Endodermal cell (in vitro differentiated cells): ENCODE measurements at regions not wholly inside any gene's neighbourhood (a gene's known extent, or its start where the extent isn't known, plus 50 kb on each side); places are given as distances from the start of the nearest gene placed in this dataset.

Experiments
- DNase-seq: peaks from one replicate; pipeline ENCODE4 v3.0.0-alpha.2; 2017
- H3K27ac ChIP-seq: 2 replicates; pipeline ENCODE4 v1.5.1; 2013; ENCODE audit warnings: mild to moderate bottlenecking, low read depth, low read length, moderate library complexity
- H3K27me3 ChIP-seq: 2 replicates; pipeline ENCODE4 v1.6.1; 2013; ENCODE audit warnings: mild to moderate bottlenecking, low read length, moderate library complexity; ENCODE audit not compliant: insufficient read depth, control insufficient read depth, poor library complexity, severe bottlenecking
- H3K36me3 ChIP-seq: 2 replicates; pipeline ENCODE4 v1.7.0; 2013; ENCODE audit warnings: mild to moderate bottlenecking, low read length, moderate library complexity; ENCODE audit not compliant: control insufficient read depth, insufficient read depth
- H3K4me1 ChIP-seq: one replicate; pipeline ENCODE4 v1.7.0; 2013; ENCODE audit warnings: low read length; ENCODE audit not compliant: control insufficient read depth, insufficient read depth
- H3K4me3 ChIP-seq: 2 replicates; pipeline ENCODE4 v1.5.1; 2013; ENCODE audit warnings: mild to moderate bottlenecking, low read length, moderate library complexity
- H3K9ac ChIP-seq: 2 replicates; pipeline ENCODE4 v1.6.1; 2013; ENCODE audit warnings: mild to moderate bottlenecking, low read length, moderate library complexity; ENCODE audit not compliant: poor library complexity, severe bottlenecking; ENCODE audit errors: extremely low read depth
- H3K9me3 ChIP-seq: 2 replicates; pipeline ENCODE4 v1.6.1; 2013; ENCODE audit warnings: mild to moderate bottlenecking, low read length, moderate library complexity; ENCODE audit not compliant: control insufficient read depth
- H3K27ac Mint-ChIP-seq: 2 replicates; pipeline ENCODE4 v1.8.0; 2020; ENCODE audit warnings: mixed read lengths
- H3K27me3 Mint-ChIP-seq: 2 replicates; pipeline ENCODE4 v1.8.0; 2021; ENCODE audit warnings: mild to moderate bottlenecking, mixed read lengths; ENCODE audit not compliant: insufficient read depth
- H3K36me3 Mint-ChIP-seq: 2 replicates; pipeline ENCODE4 v1.8.0; 2020; ENCODE audit warnings: low read depth, mixed read lengths
- H3K4me1 Mint-ChIP-seq: 2 replicates; pipeline ENCODE4 v1.8.0; 2020; ENCODE audit warnings: mixed read lengths
- H3K4me3 Mint-ChIP-seq: 2 replicates; pipeline ENCODE4 v1.8.0; 2020; ENCODE audit warnings: mild to moderate bottlenecking, moderate library complexity, mixed read lengths
- H3K9me3 Mint-ChIP-seq: 2 replicates; pipeline ENCODE4 v1.8.0; 2020; ENCODE audit warnings: mild to moderate bottlenecking, mixed read lengths
- CTCF ChIP-seq: fragments of 200-600 bp; sonication (generic); conservative IDR thresholded peaks from 2 replicates; pipeline ENCODE4 v1.5.0; 2021; ENCODE audit warnings: antibody characterized with exemption, mild to moderate bottlenecking
- WGBS, 2 experiments: methylation state at CpG; one replicate each; pipeline versions ENCODE4 v1.1.5 to v1.1.7; 2013; ENCODE audit warnings: missing lambda C conversion rate in 2 of 2, mixed read lengths in 1 of 2; ENCODE audit not compliant: insufficient coverage in 1 of 2, insufficient read length in 1 of 2; 5-methylcytosine and 5-hydroxymethylcytosine counted together

GRCh38 chr4:123114084-123114914 is 191.9 kb upstream of the NUDT6 start:
- H3K4me1 ChIP-seq = no peaks in the 10 kb centered on the region
- H3K27me3 Mint-ChIP-seq = no peaks in the 10 kb centered on the region
- WGBS, 2 experiments = 93% methylated on average over 3 to 9 of the region's 9 CpGs

GRCh38 chr4:123114915-123115756 is 192.7 kb upstream of the NUDT6 start:
- Mint-ChIP-seq H3K9me3 (no peaks in the 10 kb centered on the region), H3K4me1 (peaks cover 2% of the 10 kb centered on the region), H3K4me3 (no peak overlapping the region), H3K27me3 (no peaks in the 10 kb centered on the region), H3K36me3 (no peaks in the 10 kb centered on the region), H3K27ac (no peak overlapping the region)
- WGBS, 2 experiments = 96 to 97% methylated on average over 22 to 39 of the region's 39 CpGs
- no peaks in the 10 kb centered on the region for H3K9me3 ChIP-seq
- no peaks in the 10 kb centered on the region for H3K4me1 ChIP-seq
- no peak overlapping the region for H3K27ac ChIP-seq
- H3K27me3 ChIP-seq = no peaks in the 10 kb centered on the region
- peak; percentile 50 for TF ChIP-seq CTCF
- H3K36me3 ChIP-seq = no peaks in the 10 kb centered on the region
- H3K9ac ChIP-seq = no peak overlapping the region
- H3K4me3 ChIP-seq = no peak overlapping the region
- peak; percentile 59 for DNase-seq

More at GRCh38 chr4:123114084-123114914, 191.9 kb upstream of the NUDT6 start:
- no peaks in the 10 kb centered on the region for H3K36me3 ChIP-seq
- no peak overlapping the region for H3K9ac ChIP-seq
- TF ChIP-seq CTCF = no peak
- H3K9me3 ChIP-seq = no peaks in the 10 kb centered on the region
- no peak for DNase-seq
- no peak overlapping the region for H3K27ac ChIP-seq
- no peak overlapping the region for H3K4me3 ChIP-seq
- H3K27me3 ChIP-seq = no peaks in the 10 kb centered on the region
- H3K4me3 Mint-ChIP-seq = no peak overlapping the region
- no peaks in the 10 kb centered on the region for H3K36me3 Mint-ChIP-seq
- H3K27ac Mint-ChIP-seq = no peak overlapping the region
- no peaks in the 10 kb centered on the region for H3K9me3 Mint-ChIP-seq
- H3K4me1 Mint-ChIP-seq = peaks cover 2% of the 10 kb centered on the region

GRCh38 chr4:123116412-123116811 is 194.0 kb upstream of the NUDT6 start:
- Histone ChIP-seq H3K36me3 (no peaks in the 10 kb centered on the region), H3K4me1 (no peaks in the 10 kb centered on the region), H3K27ac (no peak overlapping the region), H3K4me3 (no peak overlapping the region), H3K27me3 (no peaks in the 10 kb centered on the region), H3K9me3 (no peaks in the 10 kb centered on the region), H3K9ac (no peak overlapping the region)
- Mint-ChIP-seq H3K9me3 (no peaks in the 10 kb centered on the region), H3K36me3 (no peaks in the 10 kb centered on the region), H3K4me3 (no peak overlapping the region), H3K27ac (no peak overlapping the region), H3K4me1 (peaks cover 2% of the 10 kb centered on the region), H3K27me3 (no peaks in the 10 kb centered on the region)
- TF ChIP-seq CTCF = no peak
- no peak for DNase-seq
- 100% methylated on average over 1 of the region's 1 CpG; no CpG with 5 or more reads in 1 of the 2 experiments for WGBS, 2 experiments
